Liver (tissue), 8 donors: ENCODE measurements at regions not wholly inside any gene's neighbourhood (a gene's known extent, or its start where the extent isn't known, plus 50 kb on each side); places are given as distances from the start of the nearest gene placed in this dataset.

Experiments used
- DNase-seq: peaks from one replicate; pipeline ENCODE4 v3.0.0-alpha.2; 2017; ENCODE audit warnings: low spot score
- H3K27ac ChIP-seq, 2 donors: one replicate each; pipeline ENCODE4 v1.7.0; 2013; ENCODE audit warnings: inconsistent platforms in 2 of 2, low read length in 2 of 2, control low read depth in 1 of 2, low read depth in 1 of 2, mild to moderate bottlenecking in 1 of 2
- H3K27me3 ChIP-seq, 4 donors: one replicate each; pipeline versions ENCODE4 v1.6.1 to v1.7.0; 2013; ENCODE audit warnings: low read length in 3 of 4, inconsistent platforms in 1 of 4, mild to moderate bottlenecking in 1 of 4, moderate library complexity in 1 of 4; ENCODE audit not compliant: control insufficient read depth in 4 of 4, insufficient read depth in 4 of 4
- H3K36me3 ChIP-seq, 4 donors: one replicate each; pipeline versions ENCODE4 v1.6.1 to v1.7.0; 2013; ENCODE audit warnings: low read length in 3 of 4, mild to moderate bottlenecking in 3 of 4, low read depth in 1 of 4, moderate library complexity in 1 of 4; ENCODE audit not compliant: control insufficient read depth in 4 of 4, insufficient read depth in 3 of 4
- H3K4me1 ChIP-seq, 4 donors: one replicate each; pipeline versions ENCODE4 v1.6.1 to v1.7.0; 2013; ENCODE audit warnings: low read length in 3 of 4, mild to moderate bottlenecking in 3 of 4, moderate library complexity in 1 of 4; ENCODE audit not compliant: control insufficient read depth in 4 of 4, insufficient read depth in 4 of 4
- H3K4me3 ChIP-seq, 3 donors: one replicate each; pipeline versions ENCODE4 v1.6.1 to v1.7.0; 2013; ENCODE audit warnings: low read length in 3 of 3, control low read depth in 1 of 3, low read depth in 1 of 3, mild to moderate bottlenecking in 1 of 3
- H3K9ac ChIP-seq, 2 donors: one replicate each; pipeline ENCODE4 v1.7.0; 2013; ENCODE audit warnings: low read length in 2 of 2, mild to moderate bottlenecking in 2 of 2, moderate library complexity in 2 of 2, control low read depth in 1 of 2, low read depth in 1 of 2
- H3K9me3 ChIP-seq, 4 donors: one replicate each; pipeline versions ENCODE4 v1.6.1 to v1.7.0; 2013; ENCODE audit warnings: low read length in 3 of 4; ENCODE audit not compliant: control insufficient read depth in 4 of 4
- ATF3 ChIP-seq: IDR thresholded peaks from 2 replicates; pipeline ENCODE4 v1.6.1; 2016; ENCODE audit warnings: antibody characterized with exemption
- CTCF ChIP-seq: fragments of 150-350 bp; IDR thresholded peaks from 2 replicates; pipeline ENCODE4 v1.5.1; 2017; ENCODE audit warnings: improper control_type of control experiment, low read depth, low read length; ENCODE audit not compliant: missing input control
- EGR1 ChIP-seq, 2 donors: IDR thresholded peaks; 2 replicates each; pipeline ENCODE4 v1.6.1; 2016 to 2018; ENCODE audit warnings: antibody characterized with exemption in 2 of 2, low read depth in 2 of 2
- FOXA1 ChIP-seq: IDR thresholded peaks from 2 replicates; pipeline ENCODE4 v1.6.1; 2016; ENCODE audit warnings: antibody characterized with exemption
- FOXA2 ChIP-seq: IDR thresholded peaks from 2 replicates; pipeline ENCODE4 v1.6.1; 2016; ENCODE audit warnings: antibody characterized with exemption
- GABPA ChIP-seq, 2 donors: IDR thresholded peaks in 1 of 2; conservative IDR thresholded peaks in 1 of 2; 2 replicates each; pipeline ENCODE4 v1.6.1; 2016; ENCODE audit warnings: antibody characterized with exemption in 2 of 2, mild to moderate bottlenecking in 1 of 2, moderate library complexity in 1 of 2
- HNF4A ChIP-seq, 2 donors: conservative IDR thresholded peaks; 2 replicates each; pipeline ENCODE4 v1.6.1; 2016; ENCODE audit warnings: antibody characterized with exemption in 2 of 2, mild to moderate bottlenecking in 2 of 2
- HNF4G ChIP-seq: IDR thresholded peaks from 2 replicates; pipeline ENCODE4 v1.6.1; 2016; ENCODE audit warnings: antibody characterized with exemption
- JUND ChIP-seq, 2 donors: IDR thresholded peaks; 2 replicates each; pipeline ENCODE4 v1.6.1; 2016; ENCODE audit warnings: antibody characterized with exemption in 2 of 2
- MAX ChIP-seq: IDR thresholded peaks from 2 replicates; pipeline ENCODE4 v1.6.1; 2016; ENCODE audit warnings: antibody characterized with exemption
- NR2F2 ChIP-seq: IDR thresholded peaks from 2 replicates; pipeline ENCODE4 v1.6.1; 2016; ENCODE audit warnings: antibody characterized with exemption
- RAD21 ChIP-seq, 2 donors: IDR thresholded peaks; 2 replicates each; pipeline ENCODE4 v1.6.1; 2016; ENCODE audit warnings: antibody characterized with exemption in 2 of 2, mild to moderate bottlenecking in 2 of 2
- REST ChIP-seq: IDR thresholded peaks from 2 replicates; pipeline ENCODE4 v1.6.1; 2016; ENCODE audit warnings: antibody characterized with exemption, mild to moderate bottlenecking
- RXRA ChIP-seq, 2 donors: IDR thresholded peaks; 2 replicates each; pipeline ENCODE4 v1.6.1; 2017 to 2018; ENCODE audit warnings: antibody characterized with exemption in 2 of 2, mild to moderate bottlenecking in 1 of 2
- SP1 ChIP-seq: IDR thresholded peaks from 2 replicates; pipeline ENCODE4 v1.6.1; 2018; ENCODE audit warnings: antibody characterized with exemption, mild to moderate bottlenecking
- TAF1 ChIP-seq: conservative IDR thresholded peaks from 2 replicates; pipeline ENCODE4 v1.6.1; 2016; ENCODE audit warnings: antibody characterized with exemption, mild to moderate bottlenecking
- YY1 ChIP-seq: IDR thresholded peaks from 2 replicates; pipeline ENCODE4 v1.6.1; 2016; ENCODE audit warnings: antibody characterized with exemption, mild to moderate bottlenecking
- ZBTB33 ChIP-seq: IDR thresholded peaks from 2 replicates; pipeline ENCODE4 v1.6.1; 2016; ENCODE audit warnings: antibody characterized with exemption
- WGBS: extraction: QIAGEN DNeasy Blood & Tissue Kit; methylation state at CpG from one replicate; pipeline ENCODE4 v1.1.7; 2013; 5-methylcytosine and 5-hydroxymethylcytosine counted together
- donor health status: healthy.
- donor health status: healthy.
- donor health status: healthy.
- donor health status: healthy.
- donor health status: healthy.

- 59% methylated on average over 5 of the region's 5 CpGs for WGBS
- Histone ChIP-seq H3K36me3 (no peaks in the 10 kb centered on the region), H3K27me3 (no peaks in the 10 kb centered on the region), H3K4me1 (no peaks in the 10 kb centered on the region), H3K27ac (no peak overlapping the region), H3K9me3 (no peaks in the 10 kb centered on the region), H3K4me3 (no peak overlapping the region), H3K9ac (no peak overlapping the region)
- TF ChIP-seq HNF4A (conservative IDR thresholded peaks at IDR 0.05) (no peak), RXRA (IDR thresholded peaks at IDR 0.05) (no peak), YY1 (no peak), EGR1 (IDR thresholded peaks at IDR 0.05; ENCODE audit: low read depth in 2 of 2) (no peak), ZBTB33 (no peak), JUND (IDR thresholded peaks at IDR 0.05) (no peak), FOXA1 (no peak), TAF1 (no peak), NR2F2 (no peak), SP1 (no peak), REST (no peak), FOXA2 (no peak), RAD21 (IDR thresholded peaks at IDR 0.05) (no peak), ATF3 (no peak), GABPA (IDR thresholded peaks at IDR 0.05 in 1 of 2, conservative IDR thresholded peaks at IDR 0.05 in 1 of 2) (no peak), MAX (no peak), CTCF (no peak), HNF4G (no peak)
- no peak for DNase-seq
These were observed 478.1 kb upstream of the SMC2 start for GRCh38 chr9:103615994-103616393.

GRCh38 chr9:103617046-103617445 lies 477.1 kb upstream of the SMC2 start:
- no peaks in the 10 kb centered on the region for H3K27me3 ChIP-seq
- H3K4me3 ChIP-seq: no peak overlapping the region
- TF ChIP-seq YY1 (no peak), SP1 (no peak)
- H3K27ac ChIP-seq: no peak overlapping the region
- DNase-seq: no peak
- H3K4me1 ChIP-seq: no peaks in the 10 kb centered on the region
- no peaks in the 10 kb centered on the region for H3K36me3 ChIP-seq
- no peak overlapping the region for H3K9ac ChIP-seq
- H3K9me3 ChIP-seq: no peaks in the 10 kb centered on the region
- 67% methylated on average over 1 of the region's 1 CpG for WGBS
